GM23338 (cell line): ENCODE measurements at regions not wholly inside any gene's neighbourhood (a gene's known extent, or its start where the extent isn't known, plus 50 kb on each side); places are given as distances from the start of the nearest gene placed in this dataset.

Source experiments
- ATAC-seq: fragments of 200-7000 bp; cut with Tn5 transposase; 3 replicates; pipeline ENCODE4 v1.9.1; 2020
- DNase-seq: peaks from one replicate; pipeline ENCODE4 v3.0.0-alpha.2; 2015; ENCODE audit warnings: low spot score
- H2AFZ ChIP-seq: fragments of 200-600 bp; sonication (generic); 2 replicates; pipeline ENCODE4 v1.8.0; 2016; ENCODE audit warnings: antibody characterized with exemption, mild to moderate bottlenecking, moderate library complexity
- H3F3A ChIP-seq: fragments of 200-600 bp; sonication (generic); replicated peaks from 2 replicates; pipeline ENCODE4 v1.8.0; 2017; ENCODE audit warnings: antibody characterized with exemption, mixed run types, low read depth
- H3K27ac ChIP-seq: fragments of 200-600 bp; sonication (generic); 2 replicates; pipeline ENCODE4 v1.6.1; 2016; ENCODE audit warnings: low read depth
- H3K27me3 ChIP-seq: fragments of 200-600 bp; sonication (generic); 2 replicates; pipeline ENCODE4 v1.8.0; 2016; ENCODE audit warnings: mild to moderate bottlenecking, mixed run types, moderate library complexity; ENCODE audit not compliant: insufficient read depth
- H3K36me3 ChIP-seq: fragments of 200-600 bp; sonication (generic); 2 replicates; pipeline ENCODE4 v1.8.0; 2016; ENCODE audit warnings: mild to moderate bottlenecking; ENCODE audit not compliant: insufficient read depth
- H3K4me1 ChIP-seq: fragments of 200-600 bp; sonication (generic); 2 replicates; pipeline ENCODE4 v1.8.0; 2016; ENCODE audit warnings: mild to moderate bottlenecking, moderate library complexity; ENCODE audit not compliant: insufficient read depth
- H3K4me2 ChIP-seq: fragments of 200-600 bp; sonication (generic); 2 replicates; pipeline ENCODE4 v1.7.1; 2017; ENCODE audit warnings: mixed run types
- H3K4me3 ChIP-seq: fragments of 200-600 bp; sonication (generic); 2 replicates; pipeline ENCODE4 v1.6.1; 2016; ENCODE audit warnings: mixed run types
- H3K79me2 ChIP-seq: fragments of 200-600 bp; sonication (generic); replicated peaks from 2 replicates; pipeline ENCODE4 v1.8.0; 2017; ENCODE audit warnings: mild to moderate bottlenecking; ENCODE audit not compliant: insufficient read depth
- H3K9me2 ChIP-seq: fragments of 200-600 bp; sonication (generic); 2 replicates; pipeline ENCODE4 v1.8.0; 2017; ENCODE audit not compliant: insufficient read depth
- H4K20me1 ChIP-seq: fragments of 200-600 bp; sonication (generic); replicated peaks from 2 replicates; pipeline ENCODE4 v1.8.0; 2017; ENCODE audit warnings: mild to moderate bottlenecking; ENCODE audit not compliant: insufficient read depth
- H3K27ac Mint-ChIP-seq: 2 replicates; pipeline ENCODE4 v1.8.0; 2020; ENCODE audit warnings: inconsistent platforms, mild to moderate bottlenecking, moderate library complexity, mixed read lengths
- H3K27me3 Mint-ChIP-seq: 3 replicates; pipeline ENCODE4 v1.8.0; 2022; ENCODE audit warnings: low read depth, mild to moderate bottlenecking, moderate library complexity, mixed read lengths, inconsistent platforms; ENCODE audit not compliant: insufficient read depth, poor library complexity
- H3K36me3 Mint-ChIP-seq: 3 replicates; pipeline ENCODE4 v1.8.0; 2021; ENCODE audit warnings: low read depth, mild to moderate bottlenecking, inconsistent platforms, moderate library complexity, mixed read lengths
- H3K4me1 Mint-ChIP-seq: 3 replicates; pipeline ENCODE4 v1.8.0; 2020; ENCODE audit warnings: mild to moderate bottlenecking, inconsistent platforms, mixed read lengths
- H3K4me3 Mint-ChIP-seq: 3 replicates; pipeline ENCODE4 v1.8.0; 2021; ENCODE audit warnings: moderate library complexity, mild to moderate bottlenecking, inconsistent platforms, mixed read lengths
- H3K9me3 Mint-ChIP-seq: 3 replicates; pipeline ENCODE4 v1.8.0; 2020; ENCODE audit warnings: moderate library complexity, mild to moderate bottlenecking, inconsistent platforms, mixed read lengths
- ETS1 ChIP-seq: IDR thresholded peaks from 2 replicates; pipeline ENCODE4 v1.6.1; 2016; ENCODE audit warnings: antibody characterized with exemption
- ZNF462 ChIP-seq: fragments of 250-450 bp; sonication (Bioruptor Pico); IDR thresholded peaks from 2 replicates; pipeline ENCODE4 v1.5.0; 2020; ENCODE audit warnings: mild to moderate bottlenecking, moderate library complexity

GRCh38 chr13:108572782-108573211, 56.6 kb upstream of the MYO16 start:
- Mint-ChIP-seq H3K4me3 (no peak overlapping the region), H3K4me1 (no peaks in the 10 kb centered on the region), H3K27ac (no peak overlapping the region), H3K9me3 (no peaks in the 10 kb centered on the region), H3K36me3 (no peaks in the 10 kb centered on the region), H3K27me3 (peaks cover 1% of the 10 kb centered on the region)
- Histone ChIP-seq H4K20me1 (no peaks in the 10 kb centered on the region), H3K36me3 (no peaks in the 10 kb centered on the region), H3K4me2 (no peak overlapping the region), H3K79me2 (no peaks in the 10 kb centered on the region), H3K4me3 (no peak overlapping the region), H3K4me1 (no peaks in the 10 kb centered on the region), H3K27me3 (no peaks in the 10 kb centered on the region), H2AFZ (no peak overlapping the region), H3F3A (no peaks in the 10 kb centered on the region), H3K9me2 (no peaks in the 10 kb centered on the region), H3K27ac (no peak overlapping the region)
- ATAC-seq, result no peak
- no peak for TF ChIP-seq ETS1
- no peak for DNase-seq

DNA sequence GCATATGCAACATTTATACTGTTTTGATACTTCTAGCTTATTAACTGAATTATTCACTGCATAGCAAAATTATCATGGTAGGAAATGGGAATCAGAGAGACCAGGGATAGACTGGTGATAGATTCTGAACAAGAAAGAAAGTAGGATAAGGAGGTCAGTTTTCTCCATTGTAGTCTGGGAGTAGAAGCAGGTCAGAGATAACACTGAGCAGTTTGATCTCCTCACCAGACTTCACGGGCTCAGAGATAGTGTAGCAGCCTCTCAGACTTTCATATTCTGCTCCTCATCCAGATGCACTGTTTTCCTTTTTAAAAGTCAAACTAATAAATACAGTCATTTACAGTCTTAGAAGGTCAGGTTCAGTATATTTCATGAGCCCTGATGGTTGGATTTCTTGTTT, 56.0 kb upstream of the MYO16 start:
- no peaks in the 10 kb centered on the region for H4K20me1 ChIP-seq

More for the DNA sequence above, 56.0 kb upstream of the MYO16 start:
- Histone ChIP-seq H3K4me1 (no peaks in the 10 kb centered on the region), H2AFZ (no peak overlapping the region), H3F3A (no peaks in the 10 kb centered on the region), H3K9me2 (no peaks in the 10 kb centered on the region), H3K4me2 (no peak overlapping the region), H3K79me2 (no peaks in the 10 kb centered on the region), H3K4me3 (no peak overlapping the region), H3K27me3 (no peaks in the 10 kb centered on the region), H3K27ac (no peak overlapping the region), H3K36me3 (no peaks in the 10 kb centered on the region)
- DNase-seq (no peak), ATAC-seq (no peak)
- H3K27ac Mint-ChIP-seq, result no peak overlapping the region
- H3K27me3 Mint-ChIP-seq, result peaks cover 1% of the 10 kb centered on the region
- no peaks in the 10 kb centered on the region for H3K9me3 Mint-ChIP-seq
- H3K4me3 Mint-ChIP-seq, result no peak overlapping the region
- H3K36me3 Mint-ChIP-seq, result no peaks in the 10 kb centered on the region
- no peak for TF ChIP-seq ZNF462
- H3K4me1 Mint-ChIP-seq, result no peaks in the 10 kb centered on the region
